PFSK-1 (cell line): ENCODE measurements at regions not wholly inside any gene's neighbourhood (a gene's known extent, or its start where the extent isn't known, plus 50 kb on each side); places are given as distances from the start of the nearest gene placed in this dataset.

Experiments used
- REST ChIP-seq, 2 experiments: IDR thresholded peaks; 2 replicates each; pipeline versions ENCODE4 v1.6.1 to v1.8.0; 2011 to 2012; ENCODE audit warnings: low read depth in 2 of 2, low read length in 2 of 2, control low read depth in 1 of 2, inconsistent platforms in 1 of 2, mild to moderate bottlenecking in 1 of 2, moderate library complexity in 1 of 2; ENCODE audit not compliant: insufficient read depth in 1 of 2
- TAF1 ChIP-seq: IDR thresholded peaks from 2 replicates; pipeline ENCODE4 v1.6.1; 2012; ENCODE audit warnings: low read length, control low read depth, borderline replicate concordance; ENCODE audit not compliant: insufficient read depth

GRCh38 chr2:104769096-104769495, 84.8 kb upstream of the POU3F3 start:
- TF ChIP-seq TAF1 = no peak
- TF ChIP-seq REST (IDR thresholded peaks at IDR 0.05; ENCODE audit: insufficient read depth in 1 of 2, low read depth in 2 of 2, low read length in 2 of 2) = no peak
